Upper lobe of right lung (tissue), 1 donor: ENCODE measurements at regions not wholly inside any gene's neighbourhood (a gene's known extent, or its start where the extent isn't known, plus 50 kb on each side); places are given as distances from the start of the nearest gene placed in this dataset.

Experiments
- ATAC-seq: fragments of 200-7000 bp; cut with Tn5 transposase; one replicate; pipeline ENCODE4 v1.9.1; 2020; ENCODE audit warnings: mild to moderate bottlenecking, moderate library complexity
- DNase-seq: peaks from one replicate; pipeline ENCODE4 v3.0.0-alpha.2; 2020
- H3K27ac ChIP-seq: fragments of 200-600 bp; one replicate; pipeline ENCODE4 v1.8.0; 2022
- H3K27me3 ChIP-seq: fragments of 200-600 bp; one replicate; pipeline ENCODE4 v1.8.0; 2022; ENCODE audit warnings: mild to moderate bottlenecking
- H3K36me3 ChIP-seq: fragments of 200-600 bp; one replicate; pipeline ENCODE4 v1.8.0; 2022
- H3K4me1 ChIP-seq: fragments of 200-600 bp; one replicate; pipeline ENCODE4 v1.8.0; 2022
- H3K4me3 ChIP-seq: fragments of 200-600 bp; one replicate; pipeline ENCODE4 v1.8.0; 2022; ENCODE audit warnings: mild to moderate bottlenecking
- H3K9me3 ChIP-seq: fragments of 200-600 bp; one replicate; pipeline ENCODE4 v1.8.0; 2022
- CTCF ChIP-seq: fragments of 200-600 bp; IDR thresholded peaks from one replicate; pipeline ENCODE4 v1.8.0; 2022; ENCODE audit warnings: antibody characterized with exemption
- intact Hi-C: fragments of 100-400 bp; cut with DNase I; formaldehyde crosslinking; loops from one replicate; pipeline ENCODE4 v1.11.0; 2022
- donor health status: DM: no; HTN: yes; CAD: no; lungs with severe emphysema.

GRCh38 chr12:114291389-114292060 lies 114.4 kb downstream of the TBX5 start:
- no peak for TF ChIP-seq CTCF
- Histone ChIP-seq H3K4me1 (no peaks in the 10 kb centered on the region), H3K4me3 (no peak overlapping the region), H3K9me3 (no peaks in the 10 kb centered on the region), H3K27me3 (no peaks in the 10 kb centered on the region), H3K36me3 (no peaks in the 10 kb centered on the region), H3K27ac (no peak overlapping the region)
- DNase-seq (no peak), ATAC-seq (no peak)
- intact Hi-C loops: no loop called here

GRCh38 chr12:114287821-114288525 lies 118.0 kb downstream of the TBX5 start:
- Histone ChIP-seq H3K4me3 (no peak overlapping the region), H3K9me3 (no peaks in the 10 kb centered on the region), H3K36me3 (no peaks in the 10 kb centered on the region), H3K27ac (no peak overlapping the region), H3K27me3 (no peaks in the 10 kb centered on the region), H3K4me1 (no peaks in the 10 kb centered on the region)
- no peak for TF ChIP-seq CTCF
- intact Hi-C loops: no loop called here
- no peak for DNase-seq
- ATAC-seq: no peak

- intact Hi-C loops: no loop called here
- no peak overlapping the region for H3K27ac ChIP-seq
- no peaks in the 10 kb centered on the region for H3K9me3 ChIP-seq
These were observed 119.8 kb downstream of the TBX5 start for GRCh38 chr12:114286145-114286544.

GRCh38 chr12:114285554-114285953 lies 120.4 kb downstream of the TBX5 start:
- Histone ChIP-seq H3K4me3 (no peak overlapping the region), H3K9me3 (no peaks in the 10 kb centered on the region), H3K36me3 (no peaks in the 10 kb centered on the region), H3K27me3 (no peaks in the 10 kb centered on the region), H3K4me1 (no peaks in the 10 kb centered on the region), H3K27ac (no peak overlapping the region)
- no peak for ATAC-seq
- no peak for DNase-seq
- no peak for TF ChIP-seq CTCF
- intact Hi-C loops: no loop called here

More at GRCh38 chr12:114286145-114286544, 119.8 kb downstream of the TBX5 start:
- ATAC-seq (no peak), DNase-seq (no peak)
- H3K4me3 ChIP-seq: no peak overlapping the region
- no peaks in the 10 kb centered on the region for H3K36me3 ChIP-seq
- no peak for TF ChIP-seq CTCF
- H3K4me1 ChIP-seq: no peaks in the 10 kb centered on the region
- no peaks in the 10 kb centered on the region for H3K27me3 ChIP-seq

GRCh38 chr12:114284041-114284440 lies 121.9 kb downstream of the TBX5 start:
- TF ChIP-seq CTCF: no peak
- ATAC-seq: no peak
- DNase-seq: no peak
- Histone ChIP-seq H3K9me3 (no peaks in the 10 kb centered on the region), H3K4me3 (no peak overlapping the region), H3K27me3 (no peaks in the 10 kb centered on the region), H3K36me3 (no peaks in the 10 kb centered on the region), H3K4me1 (no peaks in the 10 kb centered on the region), H3K27ac (no peak overlapping the region)
- intact Hi-C loops: no loop called here
